KG1 (cell line): ENCODE measurements at regions not wholly inside any gene's neighbourhood (a gene's known extent, or its start where the extent isn't known, plus 50 kb on each side); places are given as distances from the start of the nearest gene placed in this dataset.
"Not testable (repeated sequence)": the region's sequence is repeated elsewhere in the genome, so short reads cannot be mapped to it uniquely, and the experiment has no call there.

Source experiments
- DNase-seq: peaks from one replicate; lab custom pipeline; 2025; lab: John Stamatoyannopoulos, UW

GRCh38 chr2:104976603-104977120 lies 61.2 kb upstream of the MRPS9 start:
- peak; percentile 80 for DNase-seq

GRCh38 chr2:104977958-104978357 lies 59.9 kb upstream of the MRPS9 start:
- DNase-seq: no peak

- DNase-seq: not testable (repeated sequence)
These were observed 58.1 kb upstream of the MRPS9 start for GRCh38 chr2:104979786-104980185.

- DNase-seq: no peak
These were observed 55.8 kb upstream of the MRPS9 start for GRCh38 chr2:104982111-104982510.
